Sigmoid colon (tissue), 4 donors: ENCODE measurements at regions not wholly inside any gene's neighbourhood (a gene's known extent, or its start where the extent isn't known, plus 50 kb on each side); places are given as distances from the start of the nearest gene placed in this dataset.

Experiments
- EP300 ChIP-seq, 4 donors: sonication (generic); formaldehyde crosslinking; IDR thresholded peaks; one replicate each; pipeline ENCODE4 v1.6.1; 2017; ENCODE audit warnings: antibody characterized with exemption in 4 of 4
- POLR2A ChIP-seq, 2 donors: fragments of 450-650 bp; IDR thresholded peaks; one replicate each; pipeline ENCODE4 v1.6.1; 2016; ENCODE audit warnings: antibody characterized with exemption in 2 of 2, mild to moderate bottlenecking in 2 of 2, moderate library complexity in 2 of 2
- TF ChIP-seq, protein P1 (sequence below), 4 experiments: fragments of 450-650 bp in 3 of 4; fragments of 200-600 bp in 1 of 4; IDR thresholded peaks; one replicate each; pipeline ENCODE4 v1.5.1; 2016 to 2019; ENCODE audit warnings: antibody characterized with exemption in 4 of 4, mild to moderate bottlenecking in 3 of 4, moderate library complexity in 2 of 4

DNA sequence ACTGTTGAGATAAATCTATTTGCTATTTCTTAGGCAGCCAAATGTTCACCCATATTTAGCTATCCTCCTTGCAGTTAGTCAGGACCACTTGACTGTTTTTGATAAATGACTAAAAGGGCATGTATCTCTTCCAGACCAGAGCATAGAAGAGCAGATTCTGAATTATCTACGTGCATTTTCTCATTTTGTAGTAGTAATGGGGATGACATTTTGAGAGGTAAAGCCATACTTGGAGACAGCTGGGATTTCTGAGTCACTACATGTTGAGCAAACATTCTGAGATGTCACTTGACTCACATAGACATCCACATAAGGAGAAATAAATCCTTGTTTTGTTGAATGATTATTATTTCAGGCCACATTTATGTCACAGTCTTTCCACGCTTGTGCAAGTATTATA is 297.6 kb downstream of the CDH10 start:
- TF ChIP-seq EP300 (IDR thresholded peaks at IDR 0.05) = no peak
- TF ChIP-seq, protein P1, sequence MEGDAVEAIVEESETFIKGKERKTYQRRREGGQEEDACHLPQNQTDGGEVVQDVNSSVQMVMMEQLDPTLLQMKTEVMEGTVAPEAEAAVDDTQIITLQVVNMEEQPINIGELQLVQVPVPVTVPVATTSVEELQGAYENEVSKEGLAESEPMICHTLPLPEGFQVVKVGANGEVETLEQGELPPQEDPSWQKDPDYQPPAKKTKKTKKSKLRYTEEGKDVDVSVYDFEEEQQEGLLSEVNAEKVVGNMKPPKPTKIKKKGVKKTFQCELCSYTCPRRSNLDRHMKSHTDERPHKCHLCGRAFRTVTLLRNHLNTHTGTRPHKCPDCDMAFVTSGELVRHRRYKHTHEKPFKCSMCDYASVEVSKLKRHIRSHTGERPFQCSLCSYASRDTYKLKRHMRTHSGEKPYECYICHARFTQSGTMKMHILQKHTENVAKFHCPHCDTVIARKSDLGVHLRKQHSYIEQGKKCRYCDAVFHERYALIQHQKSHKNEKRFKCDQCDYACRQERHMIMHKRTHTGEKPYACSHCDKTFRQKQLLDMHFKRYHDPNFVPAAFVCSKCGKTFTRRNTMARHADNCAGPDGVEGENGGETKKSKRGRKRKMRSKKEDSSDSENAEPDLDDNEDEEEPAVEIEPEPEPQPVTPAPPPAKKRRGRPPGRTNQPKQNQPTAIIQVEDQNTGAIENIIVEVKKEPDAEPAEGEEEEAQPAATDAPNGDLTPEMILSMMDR (IDR thresholded peaks at IDR 0.05) = no peak
- no peak for TF ChIP-seq POLR2A (IDR thresholded peaks at IDR 0.05)
